ENCODE measurements at regions not wholly inside any gene's neighbourhood (a gene's known extent, or its start where the extent isn't known, plus 50 kb on each side); places are given as distances from the start of the nearest gene placed in this dataset.

DNA sequence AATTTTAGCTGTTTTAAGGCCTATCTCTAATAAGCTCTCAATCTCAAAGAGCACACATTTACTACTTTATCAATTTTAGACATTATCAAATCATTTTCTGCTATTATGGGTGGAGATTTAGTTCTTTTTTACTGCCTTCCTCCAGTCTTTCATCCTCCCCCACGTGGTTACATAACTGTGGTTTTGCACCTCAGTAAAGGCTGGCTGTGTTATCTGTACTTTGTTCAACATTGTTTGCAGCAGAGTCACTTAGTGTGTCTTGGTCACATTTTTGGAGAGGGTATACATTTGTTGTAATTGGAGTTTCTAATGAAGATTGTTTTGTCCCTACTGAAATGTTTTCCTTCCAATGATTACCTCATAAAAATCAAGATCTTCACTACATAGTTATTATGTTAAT, 549.6 kb upstream of the CELF4 start:
- no peak for DNase-seq (ENCODE audit: low read depth)

DNA sequence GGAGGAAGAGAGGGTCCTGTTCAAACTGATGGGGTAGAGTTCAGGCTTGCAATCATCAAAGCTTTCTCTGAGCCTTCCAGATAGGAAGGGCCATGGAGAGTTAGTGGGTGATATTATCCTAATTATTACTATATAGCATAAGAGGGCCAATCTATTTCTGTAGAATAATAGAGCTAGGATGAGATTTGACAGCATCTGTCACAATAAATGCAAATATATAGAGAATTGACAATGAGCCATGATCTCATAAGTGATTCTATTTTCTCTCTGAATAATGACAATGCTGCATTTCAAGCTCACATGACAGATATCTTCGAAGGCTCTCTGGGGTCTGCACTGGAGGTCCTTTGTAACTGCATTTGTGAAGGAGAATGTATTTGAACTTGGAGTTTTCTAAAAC, 521.9 kb upstream of the CELF4 start:
- DNase-seq (ENCODE audit: low read depth) = no peak

DNA sequence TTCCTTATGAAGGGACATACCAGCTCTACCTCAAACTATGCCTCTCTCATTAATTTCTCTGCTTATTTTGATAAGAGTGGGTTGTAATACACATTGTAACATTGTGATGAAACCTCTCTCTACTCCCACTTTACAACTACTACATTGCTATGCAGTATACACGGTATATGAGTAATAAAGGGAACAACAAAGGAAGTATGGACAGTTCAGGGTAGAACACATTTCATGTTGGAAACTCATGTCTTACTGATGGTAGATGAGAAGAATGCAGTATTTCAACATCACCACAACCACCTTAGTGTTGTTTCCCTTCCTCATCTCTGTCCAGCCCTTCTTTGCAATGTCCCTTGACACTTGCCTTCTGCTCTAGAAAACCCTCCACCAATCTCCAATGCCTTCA, 515.9 kb upstream of the CELF4 start:
- no peak for DNase-seq (ENCODE audit: low read depth)

DNA sequence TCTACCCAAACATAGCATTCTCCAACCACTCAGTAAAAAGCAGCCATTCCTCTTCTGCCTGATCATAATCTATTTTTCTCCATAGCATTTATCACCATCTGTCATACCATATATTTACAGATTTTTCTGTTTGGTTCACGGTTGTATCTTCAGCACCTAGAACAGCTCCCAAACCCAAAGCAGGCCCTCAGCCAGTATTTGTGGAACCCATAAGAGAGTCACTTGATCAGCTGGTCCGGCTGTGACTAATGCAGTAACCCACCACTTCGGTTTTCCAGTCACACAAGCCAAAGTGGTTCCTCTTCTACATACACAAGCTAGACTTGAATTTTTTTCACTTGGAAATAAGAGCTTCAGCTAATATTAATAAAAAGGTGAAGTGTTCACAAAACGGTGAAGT, 511.6 kb upstream of the CELF4 start:
- no peak for DNase-seq (ENCODE audit: low read depth)

DNA sequence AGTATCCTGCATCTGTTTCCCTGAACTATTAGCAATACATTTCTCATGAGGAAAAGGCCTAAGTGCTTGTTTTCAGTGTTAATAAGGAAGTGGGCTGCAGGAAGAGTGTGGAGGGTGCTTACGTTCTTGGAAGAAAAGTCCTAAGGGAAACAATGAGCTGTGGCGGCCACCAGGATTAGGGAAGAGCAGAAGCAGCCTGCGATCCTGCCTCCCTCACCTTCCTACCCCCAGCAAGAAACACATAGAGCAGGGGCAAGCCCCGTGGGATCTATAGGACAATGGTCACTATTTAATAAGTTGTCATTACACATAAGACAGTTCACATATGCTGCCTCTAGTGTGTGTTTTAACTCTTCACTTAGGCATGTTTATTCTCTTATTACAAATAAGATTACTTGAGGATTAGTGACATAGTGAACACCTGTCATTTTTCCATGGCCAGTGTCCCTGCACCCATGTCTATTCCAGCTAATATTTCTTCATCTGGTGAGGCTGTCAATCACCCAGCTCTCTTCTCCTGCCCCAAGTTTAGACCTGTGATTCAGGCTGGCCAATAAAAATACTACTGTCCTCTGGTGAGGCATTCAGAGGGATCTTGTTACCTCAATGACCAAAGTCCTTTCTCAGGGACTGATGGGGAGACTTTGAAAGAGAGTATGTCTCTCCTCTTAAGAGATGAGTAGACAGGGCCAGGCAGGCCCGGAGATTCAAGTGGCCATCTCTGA, 510.9 kb upstream of the CELF4 start:
- no peak for DNase-seq (ENCODE audit: low read depth)

DNA sequence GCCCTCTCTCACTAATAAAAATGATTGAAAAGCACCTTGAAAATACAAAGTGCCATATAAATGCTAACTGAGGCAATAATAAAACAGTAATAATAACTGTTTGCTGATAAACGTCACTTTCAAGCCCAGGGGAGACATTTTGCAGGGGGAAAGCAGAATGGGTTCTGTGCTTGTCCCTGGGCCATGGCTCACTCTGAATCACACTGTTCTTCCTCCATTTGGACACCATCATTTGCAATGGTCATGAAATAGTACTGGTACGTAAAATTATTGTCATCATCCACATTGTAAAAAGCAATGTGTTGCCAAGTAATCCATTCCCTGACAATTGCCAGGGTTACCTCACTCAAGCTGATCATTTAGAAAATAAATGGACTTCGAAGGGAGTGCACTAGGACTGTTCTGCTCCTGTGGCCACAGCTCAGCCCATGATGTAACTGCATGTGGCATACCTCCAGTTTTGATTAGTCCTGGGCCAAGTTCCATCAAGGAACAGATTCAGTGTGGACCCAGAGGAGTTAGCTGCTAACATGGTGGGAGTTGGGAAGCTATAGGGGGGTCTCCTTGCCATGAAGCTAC, 508.8 kb upstream of the CELF4 start:
- DNase-seq (ENCODE audit: low read depth) = no peak

DNA sequence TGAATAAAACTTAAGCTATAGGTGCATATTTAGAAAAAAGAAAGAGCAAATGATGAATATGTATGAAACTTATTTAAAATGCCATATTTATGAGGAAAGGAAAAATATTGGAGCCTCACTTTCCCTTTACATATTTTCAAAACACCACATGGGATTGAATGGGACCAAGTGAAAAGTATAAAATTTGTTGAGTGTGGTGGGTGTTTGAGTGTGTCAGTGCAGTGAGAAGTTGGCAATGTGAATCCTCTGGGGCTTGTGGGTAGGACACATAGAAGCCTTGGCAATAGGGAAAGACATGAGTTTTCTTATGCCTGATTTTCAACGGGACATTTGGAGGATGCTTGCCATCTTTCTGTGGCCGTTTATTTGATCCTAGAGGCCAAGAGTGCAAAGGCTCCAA, 502.2 kb upstream of the CELF4 start:
- no peak for DNase-seq (ENCODE audit: low read depth)

DNA sequence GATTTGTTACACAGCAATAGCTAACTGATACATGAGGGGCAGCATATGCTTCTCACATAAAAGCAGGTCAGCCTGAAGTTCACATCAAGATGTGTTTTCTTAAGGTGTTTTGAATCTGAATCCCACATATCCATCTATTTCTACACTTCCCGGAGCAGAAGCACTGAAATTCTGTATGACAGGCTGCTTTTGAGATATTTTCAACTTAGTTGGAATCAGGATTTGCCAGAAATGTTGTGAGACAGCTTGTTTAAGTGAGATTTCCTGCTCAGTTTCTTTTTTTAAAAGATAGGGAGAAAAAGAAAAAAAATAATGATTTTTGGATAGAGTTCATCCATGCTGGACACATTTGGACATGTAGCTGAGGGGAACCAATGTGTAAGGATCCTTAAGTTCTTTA, 501.5 kb upstream of the CELF4 start:
- DNase-seq (ENCODE audit: low read depth) = no peak

DNA sequence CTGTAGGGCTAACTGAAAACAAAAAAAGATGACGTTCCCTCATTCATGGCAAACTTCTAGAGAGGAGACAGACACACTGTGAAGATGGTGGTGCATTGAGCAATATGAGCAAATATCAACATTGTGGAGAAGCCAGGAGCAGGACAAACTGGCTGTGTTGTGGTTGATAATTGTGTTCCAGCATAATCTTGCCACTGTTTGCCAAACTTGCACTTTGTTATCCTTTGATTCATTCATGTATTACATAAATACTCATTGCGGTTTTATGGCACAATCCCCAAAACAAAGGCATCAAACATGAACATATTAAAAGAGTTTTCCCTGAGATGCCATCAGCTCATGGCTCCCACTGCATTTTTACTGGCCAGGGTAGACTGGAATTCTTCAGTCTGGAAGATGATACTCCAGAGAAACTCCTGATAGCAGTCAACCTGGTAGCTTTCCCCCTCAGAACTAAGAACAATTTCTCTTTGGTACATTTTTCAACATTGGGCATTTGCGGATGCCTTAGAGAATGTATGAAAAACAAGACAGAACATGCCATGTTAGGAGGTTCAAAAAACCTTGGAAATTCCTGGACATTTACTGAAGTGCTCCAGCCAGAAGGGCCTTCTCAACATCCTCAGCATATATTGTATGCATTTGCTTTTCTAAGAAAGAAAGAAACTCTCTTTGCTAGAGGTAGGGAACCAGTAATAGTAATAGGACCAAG, 487.4 kb upstream of the CELF4 start:
- DNase-seq (ENCODE audit: low read depth) = no peak

DNA sequence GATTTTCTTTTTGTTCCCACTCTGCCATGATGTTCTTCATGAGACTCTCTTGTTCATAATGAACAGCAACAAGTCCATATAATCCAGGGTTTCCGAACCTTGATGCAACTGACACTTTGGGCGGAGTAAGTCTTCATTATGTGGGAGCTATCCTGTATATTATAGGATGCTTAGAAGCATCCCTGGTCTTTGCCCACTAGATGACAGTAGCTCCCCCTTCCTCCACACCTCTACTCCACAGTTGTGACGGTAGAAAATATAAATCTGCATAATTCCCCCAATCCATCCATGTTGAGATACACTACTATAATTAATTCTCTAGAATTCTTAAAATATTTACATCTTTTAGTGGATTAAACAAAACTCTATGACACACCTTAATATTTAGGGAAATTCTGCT, 482.2 kb upstream of the CELF4 start:
- DNase-seq (ENCODE audit: low read depth) = no peak

DNA sequence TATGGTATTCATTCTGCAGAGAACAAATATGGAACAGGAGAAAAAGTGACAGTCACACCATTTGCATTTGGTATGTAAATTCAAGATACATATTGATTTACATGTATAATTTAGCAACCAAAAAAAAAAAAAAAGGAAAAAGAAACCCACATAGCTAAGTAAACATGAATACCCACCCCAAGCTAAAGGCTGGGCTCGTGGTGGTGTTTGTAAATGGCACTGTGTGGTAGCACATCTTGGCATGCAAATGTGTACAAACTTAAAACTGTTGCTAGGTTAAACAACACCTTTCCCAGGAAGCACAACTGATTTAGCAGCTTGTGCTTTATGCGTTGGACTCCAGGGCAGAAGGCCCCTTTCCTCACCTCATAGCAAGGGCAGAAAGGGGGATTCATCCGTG, 481.1 kb upstream of the CELF4 start:
- no peak for DNase-seq (ENCODE audit: low read depth)

DNA sequence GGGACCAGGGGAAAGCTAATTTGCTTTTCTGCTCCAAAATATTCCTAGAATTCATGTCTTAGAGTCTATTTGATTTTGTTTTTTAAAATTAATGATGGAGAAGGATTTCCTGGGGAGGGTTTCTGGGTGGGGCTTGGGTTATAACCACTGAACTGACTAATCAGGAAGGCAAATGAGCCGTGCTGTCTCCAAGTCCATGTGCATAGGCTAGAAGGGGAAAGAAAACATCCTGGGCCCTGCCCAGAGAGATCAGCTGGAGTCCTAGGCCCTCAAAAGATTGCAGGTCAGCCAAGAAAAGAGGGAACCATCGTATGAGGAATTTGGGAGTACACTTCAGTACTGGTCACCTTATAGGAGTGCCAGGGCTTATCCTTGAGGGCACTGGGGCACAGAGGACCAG, 480.2 kb upstream of the CELF4 start:
- DNase-seq (ENCODE audit: low read depth) = no peak

DNA sequence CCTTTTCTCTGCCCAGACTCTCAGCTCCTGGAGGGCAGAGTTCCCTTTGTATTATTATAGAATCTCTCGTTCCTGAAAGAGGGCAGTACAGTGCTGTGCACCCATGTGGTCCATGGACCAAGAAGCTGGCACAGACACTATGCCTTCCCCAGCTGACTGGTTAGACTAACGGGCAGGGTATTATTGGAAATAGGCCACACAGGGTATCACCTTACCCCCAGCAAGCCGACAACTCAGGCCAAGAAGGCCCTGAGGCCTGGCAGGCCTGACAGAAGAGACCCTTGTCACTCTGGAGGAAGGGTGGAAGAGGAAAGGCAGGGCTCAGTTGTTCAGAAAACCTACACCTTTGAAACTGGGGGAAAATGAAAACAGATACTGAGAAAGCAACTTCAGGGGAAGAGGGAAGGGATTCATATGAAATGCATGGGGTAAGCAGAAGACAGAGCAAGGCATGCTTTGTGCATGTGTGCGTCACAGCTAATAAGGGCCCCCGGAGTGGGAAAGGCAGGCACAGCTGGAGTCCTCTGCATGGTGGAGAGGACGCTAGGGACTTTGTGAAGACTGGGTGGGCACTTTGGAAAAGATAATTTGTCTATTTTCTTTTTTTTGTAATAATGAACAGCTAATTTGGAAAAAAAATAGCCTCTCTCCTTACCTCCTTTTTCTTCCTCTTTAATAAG, 476.8 kb upstream of the CELF4 start:
- no peak for DNase-seq (ENCODE audit: low read depth)

DNA sequence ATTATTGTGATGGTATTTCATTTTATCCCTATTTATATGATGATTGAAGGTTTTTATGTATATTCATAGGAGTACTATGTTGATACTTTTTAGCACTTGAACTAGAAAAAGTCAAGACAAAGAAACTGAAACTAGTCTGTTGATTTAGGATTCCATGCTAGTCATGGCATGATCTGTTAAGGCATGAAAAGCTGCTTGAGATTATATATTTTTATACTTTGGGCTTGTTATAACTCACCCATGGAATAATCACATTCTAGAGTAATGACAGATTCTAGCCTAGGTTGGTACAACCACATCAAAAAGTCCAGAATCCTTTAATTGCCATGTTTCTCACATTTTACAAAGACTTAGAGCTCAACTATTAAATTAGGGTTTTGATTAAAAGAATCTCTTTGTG, 472.6 kb upstream of the CELF4 start:
- DNase-seq (ENCODE audit: low read depth) = no peak

DNA sequence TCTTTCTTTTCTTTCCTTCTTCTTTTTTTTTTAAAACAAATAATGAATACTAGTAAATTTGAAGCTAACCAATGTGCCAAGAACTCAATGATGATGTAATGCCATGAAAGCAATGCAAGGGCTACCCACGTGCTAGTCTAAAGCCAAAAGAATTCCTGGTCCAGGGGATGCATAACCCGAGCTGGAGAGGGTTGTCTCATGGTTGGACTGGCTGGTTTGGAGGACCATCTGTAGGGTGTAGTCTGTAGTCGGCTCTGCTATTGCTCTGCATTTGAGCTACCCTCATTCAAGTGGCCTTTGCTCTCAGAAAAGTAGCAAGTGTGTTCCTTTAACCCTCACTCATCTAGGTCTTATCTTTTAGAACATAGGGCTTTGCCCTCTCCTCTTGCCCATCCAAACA, 469.6 kb upstream of the CELF4 start:
- DNase-seq (ENCODE audit: low read depth) = no peak

DNA sequence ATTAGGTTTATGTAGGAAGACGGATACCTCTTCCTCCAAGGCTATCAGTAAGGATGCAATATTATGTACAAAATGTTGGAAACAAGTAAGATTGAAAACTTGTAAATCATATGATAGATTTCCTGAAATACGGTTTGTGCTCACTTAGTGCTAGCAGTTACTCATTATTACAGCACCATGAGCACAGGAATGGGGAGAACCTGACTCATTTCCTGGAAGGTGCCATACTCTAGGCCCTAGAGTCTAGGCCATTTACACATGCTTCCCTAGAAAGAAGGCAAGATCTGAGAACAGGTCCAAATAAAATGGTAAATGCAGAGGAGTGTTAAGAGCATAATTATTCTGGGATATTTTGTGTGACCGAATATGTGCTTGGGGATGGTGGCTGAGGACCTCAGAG, 467.7 kb upstream of the CELF4 start:
- no peak for DNase-seq (ENCODE audit: low read depth)

DNA sequence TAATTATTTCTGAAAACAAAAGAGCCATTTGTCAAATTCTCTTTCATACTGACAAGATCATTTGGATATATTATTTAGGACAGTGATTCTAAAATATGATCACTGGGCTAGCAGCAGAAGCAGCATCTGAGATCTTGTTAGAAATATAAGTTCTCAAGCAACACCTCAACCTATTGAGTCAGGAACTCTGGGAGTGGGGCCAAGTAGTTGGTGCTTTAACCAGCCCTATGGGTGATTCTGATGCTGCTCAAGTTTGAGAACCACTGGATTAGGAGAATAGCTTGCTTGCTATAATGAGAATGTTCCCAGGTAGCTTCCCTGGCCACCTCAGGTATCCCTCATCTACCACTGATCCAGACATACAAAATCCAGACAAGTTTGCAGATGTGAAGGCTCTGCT, 466.9 kb upstream of the CELF4 start:
- no peak for DNase-seq (ENCODE audit: low read depth)

DNA sequence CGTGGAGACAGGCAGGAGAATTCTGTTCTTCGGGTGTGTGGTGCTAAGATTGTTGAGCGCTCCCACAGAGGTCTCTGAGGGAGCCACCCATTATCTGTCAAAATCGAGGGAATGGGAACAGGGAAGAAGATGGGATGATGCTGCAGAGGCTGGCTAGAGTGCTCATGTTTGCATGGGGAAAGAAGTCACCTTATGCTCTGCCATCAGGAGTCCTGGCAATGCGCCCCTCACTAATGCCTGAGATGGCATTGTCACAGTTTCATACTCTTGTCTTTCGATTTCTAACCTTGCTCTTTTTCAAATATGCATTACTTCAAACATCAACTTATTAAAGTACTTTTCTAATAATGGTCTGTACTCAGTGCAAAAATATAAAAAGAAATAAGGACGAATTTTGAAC, 463.3 kb upstream of the CELF4 start:
- DNase-seq (ENCODE audit: low read depth) = no peak

DNA sequence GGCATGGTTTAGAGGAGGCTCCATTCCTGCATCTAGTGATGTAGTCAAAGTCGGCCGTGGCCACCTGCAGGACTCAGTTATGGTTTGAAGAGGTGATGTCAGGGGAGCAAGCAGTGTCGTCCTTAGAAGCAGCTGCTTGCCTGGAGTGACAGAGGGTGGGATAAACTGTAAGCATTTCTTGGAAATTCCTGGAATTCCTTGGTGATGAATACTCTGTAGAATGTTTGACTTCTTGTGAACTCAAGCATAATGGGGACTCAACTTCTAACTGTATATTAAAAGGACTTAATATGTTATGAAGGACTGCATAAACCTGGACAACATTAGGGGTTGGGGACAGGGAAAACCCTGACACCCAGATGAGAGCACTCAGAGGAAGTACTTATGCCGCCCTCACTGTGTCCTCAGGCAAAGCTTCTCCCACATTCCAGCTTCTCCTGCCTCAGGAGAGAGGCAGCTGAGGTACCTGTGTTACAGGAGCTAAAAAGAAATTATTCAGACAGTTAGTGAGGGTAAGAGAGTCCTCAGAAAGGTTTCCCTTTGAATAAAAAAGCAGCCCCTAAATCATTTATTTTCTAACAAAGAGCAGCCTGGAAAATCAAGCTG, 459.9 kb upstream of the CELF4 start:
- DNase-seq (ENCODE audit: low read depth) = no peak

DNA sequence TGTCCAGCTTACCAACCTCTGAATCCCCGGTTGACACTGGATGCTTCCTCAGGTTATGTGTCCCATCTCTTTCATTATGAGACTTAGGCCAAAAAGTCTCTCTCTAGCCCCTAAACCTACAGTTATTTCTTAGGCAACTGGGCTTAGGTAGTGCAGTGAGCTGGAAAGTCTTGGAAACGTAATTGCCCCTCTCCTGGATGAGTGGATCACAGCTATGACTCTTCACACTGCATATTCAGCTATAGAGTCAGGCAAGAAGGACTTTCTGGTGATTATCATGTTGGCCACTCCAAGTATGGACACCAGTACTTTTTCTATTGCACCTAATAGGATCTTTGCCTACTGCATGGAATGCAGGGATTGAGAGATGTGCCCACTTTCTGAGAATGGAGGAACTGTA, 458.3 kb upstream of the CELF4 start:
- DNase-seq (ENCODE audit: low read depth) = no peak

DNA sequence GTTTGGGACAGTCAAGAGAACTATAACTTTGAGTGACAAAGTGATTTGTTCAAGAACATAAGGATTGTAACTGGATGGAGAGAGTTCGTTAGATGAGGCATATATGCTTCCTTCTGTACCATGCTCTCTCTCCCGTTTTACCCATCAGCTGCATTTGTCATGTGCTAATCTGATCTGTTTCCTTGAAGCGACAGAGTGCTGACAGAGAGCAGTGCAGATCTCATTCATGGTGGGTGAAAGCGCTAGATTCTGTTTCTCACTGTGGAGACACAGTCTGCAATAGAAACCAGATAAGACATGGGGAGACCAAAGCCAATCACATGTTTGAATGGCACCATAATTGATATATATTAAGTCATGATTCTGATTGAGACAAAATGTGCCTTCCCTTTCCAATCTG, 456.6 kb upstream of the CELF4 start:
- no peak for DNase-seq (ENCODE audit: low read depth)

DNA sequence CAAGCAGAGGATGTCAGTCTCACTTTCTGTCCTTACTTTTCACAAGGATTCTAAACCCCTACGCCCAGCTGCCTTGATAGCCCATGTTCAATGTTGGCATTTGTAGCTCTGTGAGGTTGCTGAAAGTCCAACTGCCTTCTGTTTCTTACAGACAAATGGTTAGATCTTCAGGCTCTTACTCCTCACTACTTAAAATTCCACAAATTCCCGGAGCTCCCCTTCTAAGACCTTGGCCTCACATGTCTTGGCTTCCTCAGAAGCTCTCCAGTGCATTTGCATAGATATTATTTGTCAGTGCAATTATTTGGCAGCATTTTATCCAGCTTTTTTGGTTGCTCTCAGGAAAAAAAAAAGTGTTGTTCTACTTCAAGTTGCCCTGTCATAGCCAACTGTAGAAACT, 453.7 kb upstream of the CELF4 start:
- no peak for DNase-seq (ENCODE audit: low read depth)
